Mesendoderm (in vitro differentiated cells): ENCODE measurements at regions not wholly inside any gene's neighbourhood (a gene's known extent, or its start where the extent isn't known, plus 50 kb on each side); places are given as distances from the start of the nearest gene placed in this dataset.
"Not testable (repeated sequence)": the region's sequence is repeated elsewhere in the genome, so short reads cannot be mapped to it uniquely, and the experiment has no call there.

Experiments
- DNase-seq: peaks from one replicate; pipeline ENCODE4 v3.0.0; 2013
- H2AK5ac ChIP-seq: 2 replicates; pipeline ENCODE4 v1.6.1; 2013; ENCODE audit warnings: low read length, inconsistent platforms
- H2BK120ac ChIP-seq: 2 replicates; pipeline ENCODE4 v1.6.1; 2013; ENCODE audit warnings: low read depth, mild to moderate bottlenecking, low read length, moderate library complexity, mixed read lengths
- H2BK15ac ChIP-seq: replicated peaks from 2 replicates; pipeline ENCODE4 v1.6.1; 2013; ENCODE audit warnings: low read depth, mild to moderate bottlenecking, moderate library complexity
- H2BK5ac ChIP-seq: 2 replicates; pipeline ENCODE4 v1.6.1; 2013; ENCODE audit warnings: low read length, inconsistent platforms
- H3K18ac ChIP-seq: 2 replicates; pipeline ENCODE4 v1.6.1; 2013; ENCODE audit warnings: mild to moderate bottlenecking, low read length, mixed read lengths
- H3K23ac ChIP-seq: one replicate; pipeline ENCODE4 v1.6.1; 2013; ENCODE audit warnings: low read length
- H3K27ac ChIP-seq: 2 replicates; pipeline ENCODE4 v1.5.1; 2013; ENCODE audit warnings: low read depth, mild to moderate bottlenecking, inconsistent platforms, low read length, moderate library complexity
- H3K27me3 ChIP-seq: 2 replicates; pipeline ENCODE4 v1.6.1; 2013; ENCODE audit warnings: low read length, control low read depth, mild to moderate bottlenecking, inconsistent platforms; ENCODE audit not compliant: insufficient read depth, poor library complexity
- H3K36me3 ChIP-seq: 2 replicates; pipeline ENCODE4 v1.6.1; 2013; ENCODE audit warnings: low read length, inconsistent platforms; ENCODE audit not compliant: control insufficient read depth, insufficient read depth
- H3K4ac ChIP-seq: one replicate; pipeline ENCODE4 v1.6.1; 2013; ENCODE audit warnings: low read depth, mild to moderate bottlenecking, low read length, moderate library complexity
- H3K4me1 ChIP-seq: 2 replicates; pipeline ENCODE4 v1.6.1; 2013; ENCODE audit warnings: low read depth, low read length, inconsistent platforms; ENCODE audit not compliant: control insufficient read depth
- H3K4me2 ChIP-seq: 2 replicates; pipeline ENCODE4 v1.6.1; 2013; ENCODE audit warnings: low read length
- H3K4me3 ChIP-seq: 2 replicates; pipeline ENCODE4 v1.5.1; 2013; ENCODE audit warnings: mild to moderate bottlenecking, low read length
- H3K56ac ChIP-seq: one replicate; pipeline ENCODE4 v1.6.1; 2013; ENCODE audit warnings: low read length
- H3K79me1 ChIP-seq: 2 replicates; pipeline ENCODE4 v1.6.1; 2013; ENCODE audit warnings: low read length, inconsistent platforms
- H3K79me2 ChIP-seq: 2 replicates; pipeline ENCODE4 v1.6.1; 2013; ENCODE audit warnings: mild to moderate bottlenecking, low read length; ENCODE audit not compliant: control insufficient read depth, insufficient read depth
- H3K9ac ChIP-seq: 2 replicates; pipeline ENCODE4 v1.6.1; 2013; ENCODE audit warnings: low read length, inconsistent platforms
- H4K5ac ChIP-seq: one replicate; pipeline ENCODE4 v1.6.1; 2013; ENCODE audit warnings: low read length
- H4K8ac ChIP-seq: one replicate; pipeline ENCODE4 v1.6.1; 2013; ENCODE audit warnings: low read depth, mild to moderate bottlenecking, control low read depth, low read length, moderate library complexity
- WGBS: extraction: QIAGEN DNeasy Blood & Tissue Kit; methylation state at CpG from one replicate; pipeline ENCODE4 v1.1.7; 2013; ENCODE audit warnings: low lambda C conversion rate, missing lambda C conversion rate; ENCODE audit not compliant: insufficient coverage; ENCODE audit errors: extremely low coverage; 5-methylcytosine and 5-hydroxymethylcytosine counted together

DNA sequence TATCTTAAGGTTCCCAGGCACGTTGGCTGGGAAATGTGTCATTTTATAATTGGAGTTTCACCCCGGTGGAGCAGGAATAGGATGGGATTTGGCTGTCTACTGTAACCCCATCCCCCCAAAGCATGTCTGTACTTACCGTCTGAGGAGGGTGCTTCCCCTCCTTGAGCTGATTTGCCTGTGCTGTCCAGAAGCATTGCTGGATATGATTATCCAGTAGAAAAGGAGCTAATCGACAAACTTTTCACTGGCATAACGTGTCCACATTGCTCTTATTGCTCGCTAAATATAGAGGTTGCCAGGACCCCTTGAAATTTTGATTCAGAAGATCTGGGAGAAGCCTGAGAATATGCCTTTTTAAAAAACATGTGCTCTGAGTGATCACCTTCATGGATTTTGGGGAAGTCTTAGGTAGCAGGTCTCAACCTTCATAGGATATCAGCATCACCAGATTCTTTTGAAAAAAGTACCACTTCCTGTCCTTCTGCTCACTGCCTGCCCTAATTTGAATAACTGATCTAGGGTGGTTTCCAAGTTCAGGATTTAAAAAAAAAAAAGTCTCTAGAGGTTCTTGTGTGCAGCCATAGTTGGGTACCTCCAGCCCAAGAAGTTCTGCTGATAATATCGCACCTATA is 80.4 kb upstream of the KCNA1 start:
- Histone ChIP-seq H3K27me3 (no peaks in the 10 kb centered on the region), H3K79me2 (no peaks in the 10 kb centered on the region)

DNA sequence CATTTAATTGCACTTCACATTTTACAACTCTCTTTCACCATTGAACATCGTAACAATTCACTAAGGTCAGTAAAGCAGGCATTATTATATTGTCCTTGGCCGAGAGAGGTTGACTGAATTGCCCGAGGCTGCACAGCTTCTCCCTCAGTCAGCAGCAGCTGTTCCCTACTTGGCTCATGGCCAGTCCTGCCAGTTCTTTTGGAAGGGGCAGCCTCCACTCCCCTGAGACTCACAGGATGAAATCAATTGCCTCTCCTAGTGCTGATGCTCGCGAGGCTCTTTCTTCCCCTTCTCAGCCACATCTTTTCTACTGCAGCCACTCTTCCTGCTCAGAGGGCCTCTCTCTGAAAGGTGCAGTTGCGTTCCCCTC is 79.9 kb upstream of the KCNA1 start:
- no peaks in the 10 kb centered on the region for H3K27me3 ChIP-seq
- H4K8ac ChIP-seq: no peak overlapping the region
- no peak overlapping the region for H2BK120ac ChIP-seq
- no peak overlapping the region for H3K23ac ChIP-seq
- no peak overlapping the region for H3K56ac ChIP-seq
- no peak for DNase-seq
- H3K4me1 ChIP-seq: no peaks in the 10 kb centered on the region
- no peaks in the 10 kb centered on the region for H3K79me1 ChIP-seq
- H3K36me3 ChIP-seq: no peaks in the 10 kb centered on the region
- H3K4ac ChIP-seq: no peak overlapping the region
- H3K27ac ChIP-seq: no peak overlapping the region
- no peak overlapping the region for H2BK15ac ChIP-seq
- no peak overlapping the region for H3K4me2 ChIP-seq
- no peaks in the 10 kb centered on the region for H3K79me2 ChIP-seq
- no peak overlapping the region for H4K5ac ChIP-seq
- WGBS: no CpG with 5 or more reads among the region's 6 CpGs
- no peak overlapping the region for H3K4me3 ChIP-seq
- no peak overlapping the region for H2BK5ac ChIP-seq
- H3K9ac ChIP-seq: no peak overlapping the region
- no peak overlapping the region for H2AK5ac ChIP-seq
- H3K18ac ChIP-seq: no peak overlapping the region

More for the DNA sequence above, 80.4 kb upstream of the KCNA1 start:
- Histone ChIP-seq H3K27ac (no peak overlapping the region), H3K79me1 (no peaks in the 10 kb centered on the region), H2AK5ac (no peak overlapping the region), H3K4me2 (no peak overlapping the region), H2BK15ac (no peak overlapping the region), H4K5ac (no peak overlapping the region), H3K4ac (no peak overlapping the region), H2BK120ac (no peak overlapping the region), H3K4me1 (no peaks in the 10 kb centered on the region), H4K8ac (no peak overlapping the region), H3K36me3 (no peaks in the 10 kb centered on the region), H3K56ac (no peak overlapping the region), H3K4me3 (no peak overlapping the region), H3K18ac (no peak overlapping the region), H2BK5ac (no peak overlapping the region), H3K23ac (no peak overlapping the region), H3K9ac (no peak overlapping the region)
- WGBS: no CpG with 5 or more reads among the region's 7 CpGs
- no peak for DNase-seq

DNA sequence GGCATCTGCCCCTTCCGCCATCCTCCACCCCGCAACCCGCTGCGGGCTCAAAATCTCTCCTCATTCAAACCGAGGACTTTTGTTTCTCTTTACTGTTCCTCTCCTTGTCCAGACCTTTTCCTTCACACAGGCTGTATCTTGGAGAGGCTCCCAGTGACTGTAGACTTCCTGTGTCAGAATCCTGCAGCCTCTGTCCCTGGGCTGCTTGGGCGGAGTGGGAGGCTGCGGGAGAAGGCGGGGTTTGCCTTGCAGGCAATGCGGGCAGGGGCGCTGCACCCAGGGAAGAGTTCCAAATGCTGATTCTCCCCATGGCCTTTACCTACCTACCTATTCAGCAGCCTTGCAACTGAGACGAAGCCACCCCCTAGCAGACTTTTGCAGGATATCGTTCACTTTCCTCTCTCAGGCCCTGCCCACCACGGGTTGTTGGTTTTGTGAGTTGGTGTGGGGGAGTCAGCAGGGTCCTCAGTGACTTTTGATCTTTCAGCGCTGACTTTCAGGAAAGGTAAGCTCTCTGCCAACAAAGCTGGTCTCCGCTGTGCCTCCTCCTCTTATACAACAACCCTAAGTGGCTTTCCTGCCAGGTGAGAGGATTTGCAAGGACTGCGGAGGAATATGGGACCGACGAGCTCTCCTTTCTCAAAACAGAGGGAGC is 79.0 kb upstream of the KCNA1 start:
- no peak overlapping the region for H3K4me2 ChIP-seq
- H2BK5ac ChIP-seq: no peak overlapping the region
- no peak for DNase-seq
- no peaks in the 10 kb centered on the region for H3K27me3 ChIP-seq
- no peak overlapping the region for H3K18ac ChIP-seq
- H3K4me3 ChIP-seq: no peak overlapping the region
- H3K9ac ChIP-seq: no peak overlapping the region
- H2AK5ac ChIP-seq: no peak overlapping the region
- WGBS: no CpG with 5 or more reads among the region's 18 CpGs
- no peak overlapping the region for H3K4ac ChIP-seq
- H3K4me1 ChIP-seq: no peaks in the 10 kb centered on the region
- no peak overlapping the region for H4K5ac ChIP-seq
- H3K23ac ChIP-seq: no peak overlapping the region
- no peaks in the 10 kb centered on the region for H3K36me3 ChIP-seq
- no peak overlapping the region for H3K27ac ChIP-seq
- no peaks in the 10 kb centered on the region for H3K79me1 ChIP-seq
- no peak overlapping the region for H2BK120ac ChIP-seq
- no peak overlapping the region for H3K56ac ChIP-seq
- no peak overlapping the region for H2BK15ac ChIP-seq
- H3K79me2 ChIP-seq: no peaks in the 10 kb centered on the region
- no peak overlapping the region for H4K8ac ChIP-seq

DNA sequence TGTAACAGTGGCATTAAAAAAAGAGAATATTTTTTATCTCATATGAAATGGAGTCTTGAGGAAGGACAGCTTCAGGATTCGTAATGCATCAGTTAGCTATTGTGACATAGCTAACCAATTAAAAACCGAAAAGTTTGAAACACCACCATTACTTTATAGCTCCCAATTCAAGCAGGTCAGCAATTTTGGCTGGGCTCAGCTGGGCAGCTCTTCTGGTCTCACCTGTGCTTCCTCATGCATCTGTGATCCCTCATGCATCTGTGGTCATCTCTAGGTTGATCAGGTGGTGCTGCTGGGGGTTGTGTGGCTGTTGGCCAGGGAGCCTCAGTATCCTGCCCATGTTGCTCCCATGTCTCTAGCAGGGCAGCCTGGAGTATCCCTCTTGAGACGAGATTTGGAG is 76.7 kb upstream of the KCNA1 start:
- Histone ChIP-seq H3K56ac (no peak overlapping the region), H4K5ac (no peak overlapping the region), H3K4me2 (no peak overlapping the region), H3K9ac (no peak overlapping the region), H3K79me2 (no peaks in the 10 kb centered on the region), H3K4me1 (no peaks in the 10 kb centered on the region), H3K79me1 (no peaks in the 10 kb centered on the region), H2BK15ac (no peak overlapping the region), H3K18ac (no peak overlapping the region), H3K36me3 (no peaks in the 10 kb centered on the region), H3K27ac (no peak overlapping the region), H3K27me3 (no peaks in the 10 kb centered on the region), H3K23ac (no peak overlapping the region), H3K4me3 (no peak overlapping the region), H3K4ac (no peak overlapping the region), H2BK5ac (no peak overlapping the region), H2BK120ac (no peak overlapping the region), H2AK5ac (no peak overlapping the region), H4K8ac (no peak overlapping the region)
- no peak for DNase-seq
- WGBS: no CpG with 5 or more reads among the region's 3 CpGs

DNA sequence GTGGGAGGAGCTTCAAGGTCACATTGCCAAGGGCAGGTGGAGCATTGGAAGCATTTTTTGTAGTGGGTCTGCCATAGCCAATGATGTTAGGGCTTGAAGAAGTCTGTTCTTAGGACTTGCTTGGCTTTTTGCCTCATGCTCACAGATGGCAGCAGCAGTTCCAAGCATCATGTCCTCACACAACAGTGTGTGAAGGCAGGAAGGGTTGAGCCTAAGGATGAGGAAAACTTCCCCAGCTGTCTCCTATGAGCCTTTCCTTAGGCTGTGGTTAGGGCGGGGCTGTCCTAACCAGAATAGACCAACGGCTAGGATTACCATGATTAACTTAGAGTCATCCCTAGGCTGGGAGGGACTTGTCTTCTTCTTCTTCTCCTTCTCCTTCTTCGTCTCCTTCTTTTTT is 76.2 kb upstream of the KCNA1 start:
- Histone ChIP-seq H3K4ac (no peak overlapping the region), H3K36me3 (no peaks in the 10 kb centered on the region), H2AK5ac (no peak overlapping the region), H3K79me2 (no peaks in the 10 kb centered on the region), H3K56ac (no peak overlapping the region), H2BK5ac (no peak overlapping the region), H4K5ac (no peak overlapping the region), H3K27me3 (no peaks in the 10 kb centered on the region), H3K23ac (no peak overlapping the region), H3K27ac (no peak overlapping the region), H3K18ac (no peak overlapping the region), H3K79me1 (no peaks in the 10 kb centered on the region), H3K4me2 (no peak overlapping the region), H4K8ac (no peak overlapping the region), H2BK120ac (no peak overlapping the region), H2BK15ac (no peak overlapping the region), H3K4me1 (no peaks in the 10 kb centered on the region), H3K9ac (no peak overlapping the region), H3K4me3 (no peak overlapping the region)
- WGBS: no CpG with 5 or more reads among the region's 3 CpGs
- no peak for DNase-seq

DNA sequence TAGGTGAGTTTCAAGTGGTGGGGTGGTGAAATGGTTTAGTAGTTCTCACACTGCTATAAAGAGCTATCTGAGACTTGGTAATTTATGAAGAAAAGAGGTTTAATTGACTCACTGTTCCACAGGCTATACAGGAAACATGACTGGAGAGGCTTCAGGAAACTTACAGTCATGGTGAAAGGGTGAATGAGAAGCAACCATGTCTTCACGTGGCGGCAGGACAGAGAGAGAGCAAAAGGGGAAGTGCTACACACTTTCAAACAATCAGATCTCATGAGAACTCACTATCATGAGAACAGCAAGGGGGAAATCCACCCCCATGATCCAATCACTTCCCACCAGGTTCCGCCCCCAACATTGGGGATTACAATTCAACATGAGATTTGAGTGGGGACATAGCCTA is 67.3 kb upstream of the KCNA1 start:
- not testable (repeated sequence) for H3K56ac ChIP-seq, H2AK5ac ChIP-seq, H3K4me3 ChIP-seq, H2BK120ac ChIP-seq, H2BK5ac ChIP-seq, H3K27me3 ChIP-seq, DNase-seq, H3K36me3 ChIP-seq, H3K79me2 ChIP-seq, H3K9ac ChIP-seq, H4K8ac ChIP-seq, H3K4me1 ChIP-seq, H3K4me2 ChIP-seq, H4K5ac ChIP-seq, H3K4ac ChIP-seq, H3K18ac ChIP-seq, H3K79me1 ChIP-seq, H2BK15ac ChIP-seq, H3K27ac ChIP-seq, H3K23ac ChIP-seq
- no CpG with 5 or more reads among the region's 3 CpGs for WGBS
